A549 (cell line): ENCODE measurements at regions not wholly inside any gene's neighbourhood (a gene's known extent, or its start where the extent isn't known, plus 50 kb on each side); places are given as distances from the start of the nearest gene placed in this dataset.

Source experiments
- ATAC-seq, 2 experiments: fragments of 200-7000 bp in 1 of 2; fragments of >200 bp in 1 of 2; cut with Nextera tagmentation in 1 of 2; cut with Tn5 transposase in 1 of 2; 3 replicates each; pipeline versions ENCODE4 v1.8.0 to v1.9.1; 2018 to 2020; ENCODE audit warnings: mild to moderate bottlenecking in 1 of 2, moderate library complexity in 1 of 2
- CTCF ChIA-PET: fragments of 300-600 bp; sonication (Branson Sonifier 250); formaldehyde crosslinking; extraction: SDS; loops from one replicate; lab custom pipeline; 2021; ENCODE audit warnings: antibody characterized with exemption, inconsistent platforms; lab: Yijun Ruan, JAX
- POLR2A ChIA-PET: fragments of 350-600 bp; formaldehyde crosslinking; extraction: SDS; loops from one replicate; lab custom pipeline; 2021; ENCODE audit warnings: antibody characterized with exemption, inconsistent platforms; lab: Yijun Ruan, JAX
- DNase-seq, 2 experiments: peaks; one replicate each; pipeline versions ENCODE4 v3.0.0 to v3.0.0-alpha.2; 2011 to 2016; ENCODE audit warnings: low read depth in 1 of 2, low spot score in 1 of 2
- FAIRE-seq: peaks from 2 replicates; lab custom pipeline; 2011; peaks lifted over from hg19 to GRCh38; lab: Jason Lieb, UNC
- H3K27ac ChIP-seq, 2 experiments: fragments of >200 bp; sonication (Bioruptor Twin); formaldehyde crosslinking; 3 replicates each; pipeline ENCODE4 v1.5.1; 2016 to 2017
- H3K4me1 ChIP-seq: fragments of >200 bp; sonication (Bioruptor Twin); formaldehyde crosslinking; 3 replicates; pipeline ENCODE4 v1.6.1; 2016
- H3K4me2 ChIP-seq: fragments of >200 bp; sonication (Bioruptor Twin); formaldehyde crosslinking; 3 replicates; pipeline ENCODE4 v1.6.1; 2016
- H3K4me3 ChIP-seq: fragments of >200 bp; sonication (Bioruptor Twin); formaldehyde crosslinking; 3 replicates; pipeline ENCODE4 v1.5.1; 2016
- H3K9me3 ChIP-seq: fragments of >200 bp; sonication (Bioruptor Twin); formaldehyde crosslinking; 3 replicates; pipeline ENCODE4 v1.6.1; 2016
- CBX2 ChIP-seq: fragments of 200-600 bp; sonication (generic); IDR thresholded peaks from 2 replicates; pipeline ENCODE4 v1.6.1; 2016; ENCODE audit warnings: low read depth, mild to moderate bottlenecking, borderline replicate concordance
- CBX8 ChIP-seq: fragments of 200-600 bp; sonication (generic); IDR thresholded peaks from 2 replicates; pipeline ENCODE4 v1.6.1; 2016
- CEBPB ChIP-seq, 2 experiments: fragments of >200 bp in 1 of 2; sonication (Bioruptor Twin) in 1 of 2; formaldehyde crosslinking in 1 of 2; IDR thresholded peaks; 2 replicates each; pipeline ENCODE4 v1.6.1; 2012 to 2016
- EHMT2 ChIP-seq: fragments of 200-600 bp; sonication (generic); IDR thresholded peaks from 2 replicates; pipeline ENCODE4 v1.6.1; 2016; ENCODE audit warnings: antibody characterized with exemption, low read depth, mild to moderate bottlenecking, moderate library complexity
- ELK1 ChIP-seq: fragments of 150-350 bp; IDR thresholded peaks from 2 replicates; pipeline ENCODE4 v1.6.1; 2014; ENCODE audit warnings: low read depth, mild to moderate bottlenecking, low read length
- EP300 ChIP-seq, 2 experiments: fragments of >200 bp; sonication (Bioruptor Twin); formaldehyde crosslinking; IDR thresholded peaks; 2 replicates in 1 of 2; 3 replicates in 1 of 2; pipeline ENCODE4 v1.6.1; 2016 to 2017
- FOSL2 ChIP-seq, 2 experiments: fragments of 450-650 bp in 1 of 2; fragments of >200 bp in 1 of 2; sonication (Bioruptor Twin) in 1 of 2; formaldehyde crosslinking; IDR thresholded peaks; 2 replicates each; pipeline versions ENCODE4 v1.5.0 to v1.6.1; 2016 to 2020; ENCODE audit warnings: mild to moderate bottlenecking in 1 of 2, moderate library complexity in 1 of 2
- FOXS1 ChIP-seq: fragments of 250-450 bp; sonication (Bioruptor Pico); IDR thresholded peaks from 2 replicates; pipeline ENCODE4 v1.5.0; 2020; ENCODE audit warnings: mild to moderate bottlenecking, moderate library complexity
- HEYL ChIP-seq: fragments of 250-450 bp; sonication (Bioruptor Pico); IDR thresholded peaks from 2 replicates; pipeline ENCODE4 v1.8.0; 2021; ENCODE audit warnings: mild to moderate bottlenecking, moderate library complexity
- HOXA7 ChIP-seq: fragments of 250-450 bp; sonication (Bioruptor Pico); IDR thresholded peaks from 2 replicates; pipeline ENCODE4 v1.5.0; 2020; ENCODE audit warnings: mild to moderate bottlenecking, moderate library complexity
- HOXB5 ChIP-seq: fragments of 250-450 bp; sonication (Bioruptor Pico); IDR thresholded peaks from 2 replicates; pipeline ENCODE4 v1.5.0; 2020; ENCODE audit warnings: mild to moderate bottlenecking, moderate library complexity
- JUN ChIP-seq, 2 experiments: fragments of >200 bp; sonication (Bioruptor Twin); formaldehyde crosslinking; IDR thresholded peaks; 2 replicates in 1 of 2; 3 replicates in 1 of 2; pipeline ENCODE4 v1.6.1; 2016 to 2017
- KDM1A ChIP-seq: fragments of 200-600 bp; sonication (generic); IDR thresholded peaks from 2 replicates; pipeline ENCODE4 v1.6.1; 2016; ENCODE audit warnings: low read depth, mild to moderate bottlenecking
- KDM5A ChIP-seq: fragments of 200-600 bp; sonication (generic); IDR thresholded peaks from 2 replicates; pipeline ENCODE4 v1.6.1; 2016; ENCODE audit warnings: antibody characterized with exemption, mild to moderate bottlenecking
- MAFK ChIP-seq: fragments of 450-650 bp; IDR thresholded peaks from 2 replicates; pipeline ENCODE4 v1.6.1; 2014; ENCODE audit not compliant: partially characterized antibody
- NPAS2 ChIP-seq: fragments of 250-450 bp; sonication (Bioruptor Pico); IDR thresholded peaks from 2 replicates; pipeline ENCODE4 v1.8.0; 2022; ENCODE audit warnings: mild to moderate bottlenecking, moderate library complexity, borderline replicate concordance
- NR3C1 ChIP-seq: fragments of >200 bp; sonication (Bioruptor Twin); formaldehyde crosslinking; IDR thresholded peaks from 3 replicates; pipeline ENCODE4 v1.6.1; 2017
- POLR2A ChIP-seq: IDR thresholded peaks from 2 replicates; pipeline ENCODE4 v1.6.1; 2012; ENCODE audit warnings: mild to moderate bottlenecking, low read length
- POLR2AphosphoS2 ChIP-seq: conservative IDR thresholded peaks from 2 replicates; pipeline ENCODE4 v1.6.1; 2012; ENCODE audit warnings: low read length, improper control_type of control experiment, inconsistent platforms
- REST ChIP-seq: fragments of 200-600 bp; sonication (generic); IDR thresholded peaks from 2 replicates; pipeline ENCODE4 v1.6.1; 2016; ENCODE audit warnings: antibody characterized with exemption, mild to moderate bottlenecking, moderate library complexity
- TFCP2L1 ChIP-seq: fragments of 250-450 bp; sonication (Bioruptor Pico); IDR thresholded peaks from 2 replicates; pipeline ENCODE4 v1.5.0; 2021; ENCODE audit warnings: mild to moderate bottlenecking
- ZC3H11A ChIP-seq: fragments of 450-650 bp; IDR thresholded peaks from 2 replicates; pipeline ENCODE4 v1.6.1; 2014; ENCODE audit warnings: antibody characterized with exemption, mild to moderate bottlenecking
- ZFP36 ChIP-seq: fragments of 450-650 bp; IDR thresholded peaks from 2 replicates; pipeline ENCODE4 v1.6.1; 2014; ENCODE audit warnings: borderline replicate concordance; ENCODE audit not compliant: partially characterized antibody
- ZSCAN20 ChIP-seq: fragments of 250-450 bp; sonication (Bioruptor Pico); IDR thresholded peaks from 2 replicates; pipeline ENCODE4 v1.8.0; 2022; ENCODE audit warnings: mild to moderate bottlenecking, moderate library complexity
- WGBS: methylation state at CpG from one replicate; pipeline ENCODE4 v1.1.6; 2017; ENCODE audit errors: missing lambda C conversion rate; 5-methylcytosine and 5-hydroxymethylcytosine counted together
- TF ChIP-seq, protein P1 (sequence below): fragments of 250-450 bp; sonication (Bioruptor Pico); IDR thresholded peaks from 2 replicates; pipeline ENCODE4 v1.5.0; 2020; ENCODE audit warnings: low read depth, mild to moderate bottlenecking, moderate library complexity

DNA sequence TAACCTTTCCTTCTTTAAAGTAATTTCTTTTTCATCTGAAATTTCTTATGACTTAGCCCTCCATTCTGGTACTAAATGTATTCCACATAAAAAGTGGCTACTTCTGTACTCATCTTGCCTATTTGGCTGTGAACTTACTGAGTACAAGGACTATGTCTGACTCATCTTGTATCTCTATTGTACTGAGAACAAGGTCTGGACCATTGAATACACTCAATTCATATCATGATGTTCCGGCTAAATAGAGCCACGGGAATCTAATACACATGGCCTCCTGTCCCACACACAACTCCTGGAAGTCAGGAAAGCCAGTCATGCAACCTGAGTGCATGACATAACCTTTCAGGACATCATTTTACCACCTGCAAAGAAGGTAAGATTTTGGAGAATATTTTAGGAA is 203.9 kb downstream of the PLK2 start:
- Histone ChIP-seq H3K4me2 (no peak overlapping the region), H3K9me3 (no peaks in the 10 kb centered on the region), H3K27ac (peak overlapping the region in 1 of 2 experiments; percentile 47; a peak in 2 of 6 replicates), H3K4me1 (peaks cover 27% of the 10 kb centered on the region), H3K4me3 (no peak overlapping the region)
- TF ChIP-seq KDM5A (no peak), CBX8 (no peak), FOXS1 (no peak), ZC3H11A (no peak), EP300 (IDR thresholded peaks at IDR 0.05) (no peak), KDM1A (no peak), HOXB5 (CRISPR knock-in tag) (no peak), HEYL (CRISPR knock-in tag) (no peak), TFCP2L1 (no peak), FOSL2 (IDR thresholded peaks at IDR 0.05) (no peak), FOSL2 (CRISPR knock-in tag; IDR thresholded peaks at IDR 0.05) (no peak), ZSCAN20 (CRISPR knock-in tag) (no peak), HOXA7 (CRISPR knock-in tag) (no peak), POLR2A (no peak), MAFK (no peak), NR3C1 (no peak), EHMT2 (no peak), ZFP36 (no peak), CEBPB (IDR thresholded peaks at IDR 0.05) (no peak)
- POLR2A ChIA-PET, result no interaction called here
- FAIRE-seq (peak; percentile 46), ATAC-seq (no peak), DNase-seq (no peak)
- WGBS, result 94% methylated on average over 2 of the region's 2 CpGs
- CTCF ChIA-PET, result no interaction called here

- Histone ChIP-seq H3K4me1 (peaks cover 24% of the 10 kb centered on the region), H3K4me2 (no peak overlapping the region), H3K27ac (0 out of 6 replicates have a peak overlapping the region, but pooled peaks of 1 of the 2 experiments have one; percentile 17), H3K9me3 (no peaks in the 10 kb centered on the region), H3K4me3 (no peak overlapping the region)
- POLR2A ChIA-PET, result no interaction called here
- FAIRE-seq (no peak), ATAC-seq (no peak), DNase-seq (no peak)
- WGBS, result 90% methylated on average over 1 of the region's 1 CpG
- TF ChIP-seq REST, result no peak
- CTCF ChIA-PET, result no interaction called here
Measured at GRCh38 chr5:58255386-58255785, 204.5 kb downstream of the PLK2 start.

- Histone ChIP-seq H3K27ac (0 out of 6 replicates have a peak overlapping the region, but pooled peaks of 1 of the 2 experiments have one; percentile 10), H3K4me3 (no peak overlapping the region), H3K9me3 (no peaks in the 10 kb centered on the region), H3K4me1 (peaks cover 20% of the 10 kb centered on the region), H3K4me2 (no peak overlapping the region)
- FAIRE-seq, result no peak
- DNase-seq, result no peak
- WGBS, result 91% methylated on average over 1 of the region's 1 CpG
- ChIA-PET POLR2A (no interaction called here), CTCF (no interaction called here)
- no peak for ATAC-seq
- no peak for TF ChIP-seq KDM5A
- TF ChIP-seq CBX2, result no peak
- no peak for TF ChIP-seq HEYL (CRISPR knock-in tag)
- no peak for TF ChIP-seq NPAS2
- no peak for TF ChIP-seq FOXS1
- TF ChIP-seq TFCP2L1, result no peak
- TF ChIP-seq ELK1, result no peak
- no peak for TF ChIP-seq JUN (IDR thresholded peaks at IDR 0.05)
- TF ChIP-seq, protein P1, sequence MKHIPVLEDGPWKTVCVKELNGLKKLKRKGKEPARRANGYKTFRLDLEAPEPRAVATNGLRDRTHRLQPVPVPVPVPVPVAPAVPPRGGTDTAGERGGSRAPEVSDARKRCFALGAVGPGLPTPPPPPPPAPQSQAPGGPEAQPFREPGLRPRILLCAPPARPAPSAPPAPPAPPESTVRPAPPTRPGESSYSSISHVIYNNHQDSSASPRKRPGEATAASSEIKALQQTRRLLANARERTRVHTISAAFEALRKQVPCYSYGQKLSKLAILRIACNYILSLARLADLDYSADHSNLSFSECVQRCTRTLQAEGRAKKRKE (CRISPR knock-in tag), result no peak
- no peak for TF ChIP-seq POLR2AphosphoS2
Measured at GRCh38 chr5:58248221-58248620, 211.7 kb downstream of the PLK2 start.
